GM12878 (cell line): ENCODE measurements at regions not wholly inside any gene's neighbourhood (a gene's known extent, or its start where the extent isn't known, plus 50 kb on each side); places are given as distances from the start of the nearest gene placed in this dataset.

Experiments used
- ATF7 ChIP-seq: fragments of 450-650 bp; IDR thresholded peaks from 2 replicates; pipeline ENCODE4 v1.6.1; 2016; ENCODE audit warnings: low read depth, mild to moderate bottlenecking
- CREM ChIP-seq: IDR thresholded peaks from 2 replicates; pipeline ENCODE4 v1.6.1; 2014; ENCODE audit warnings: antibody characterized with exemption, low read depth
- EGR1 ChIP-seq, 2 experiments: IDR thresholded peaks; 1 replicate in 1 of 2; 2 replicates in 1 of 2; pipeline ENCODE4 v1.6.1; 2011 to 2012; ENCODE audit warnings: low read depth in 2 of 2, low read length in 2 of 2, borderline replicate concordance in 1 of 2, mild to moderate bottlenecking in 1 of 2, moderate library complexity in 1 of 2
- EP300 ChIP-seq, 2 experiments: fragments of 150-350 bp in 1 of 2; IDR thresholded peaks; 2 replicates each; pipeline ENCODE4 v1.6.1; 2011 to 2012; ENCODE audit warnings: low read depth in 2 of 2, low read length in 2 of 2, borderline replicate concordance in 1 of 2, improper control_type of control experiment in 1 of 2, inconsistent platforms in 1 of 2; ENCODE audit not compliant: control insufficient read depth in 1 of 2
- FOXM1 ChIP-seq: IDR thresholded peaks from 2 replicates; pipeline ENCODE4 v1.6.1; 2012; ENCODE audit warnings: low read depth, mild to moderate bottlenecking, inconsistent platforms, low read length, moderate library complexity
- POLR2A ChIP-seq: IDR thresholded peaks from 2 replicates; pipeline ENCODE4 v1.6.1; 2011; ENCODE audit warnings: low read depth, mild to moderate bottlenecking, low read length
- RUNX3 ChIP-seq: IDR thresholded peaks from 2 replicates; pipeline ENCODE4 v1.6.1; 2012; ENCODE audit warnings: low read length, inconsistent platforms
- SP1 ChIP-seq: IDR thresholded peaks from one replicate; pipeline ENCODE4 v1.6.1; 2011; ENCODE audit warnings: low read depth, low read length
- SPI1 ChIP-seq: IDR thresholded peaks from 2 replicates; pipeline ENCODE4 v1.6.1; 2011; ENCODE audit warnings: low read depth, mild to moderate bottlenecking, low read length, moderate library complexity, borderline replicate concordance; ENCODE audit not compliant: insufficient read depth
- SUZ12 ChIP-seq: fragments of 200-600 bp; sonication (generic); IDR thresholded peaks from one replicate; pipeline ENCODE4 v1.6.1; 2018; ENCODE audit warnings: antibody characterized with exemption, mild to moderate bottlenecking; ENCODE audit not compliant: unreplicated experiment
- TF ChIP-seq, protein P1 (sequence below), 3 experiments: IDR thresholded peaks in 2 of 3; conservative IDR thresholded peaks in 1 of 3; 2 replicates each; pipeline ENCODE4 v1.5.1; 2011; ENCODE audit warnings: low read depth in 3 of 3, low read length in 3 of 3, mild to moderate bottlenecking in 3 of 3, control low read depth in 2 of 3, moderate library complexity in 2 of 3, inconsistent platforms in 1 of 3, mixed read lengths in 1 of 3; ENCODE audit not compliant: control insufficient read depth in 2 of 3, insufficient read depth in 1 of 3; ENCODE audit errors: extremely low read depth in 1 of 3

DNA sequence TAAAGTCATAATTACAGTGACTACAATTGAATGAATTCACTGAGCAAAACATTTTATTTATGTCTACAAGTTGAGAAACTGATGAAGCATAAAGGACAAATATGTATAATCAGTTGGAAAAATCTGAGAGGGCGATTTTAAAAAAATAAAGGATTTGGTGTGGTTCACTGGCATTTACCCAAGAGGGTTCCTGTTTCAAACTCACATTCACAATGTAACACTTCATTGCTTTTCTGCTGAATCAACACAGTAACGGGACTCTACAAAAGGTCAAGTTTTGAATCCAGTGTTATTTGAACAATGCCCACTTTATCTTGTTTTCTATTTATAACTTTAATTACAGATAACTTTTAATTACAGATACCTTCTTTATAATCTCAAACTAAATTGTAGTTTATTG lies 138.6 kb downstream of the NUDT12 start:
- TF ChIP-seq EP300 (IDR thresholded peaks at IDR 0.05; ENCODE audit: borderline replicate concordance in 1 of 2, control insufficient read depth in 1 of 2, low read depth in 2 of 2, low read length in 2 of 2) (no peak), SUZ12 (no peak), POLR2A (no peak), SP1 (no peak), CREM (no peak), EGR1 (IDR thresholded peaks at IDR 0.05; ENCODE audit: borderline replicate concordance in 1 of 2, low read depth in 2 of 2, low read length in 2 of 2) (no peak), SPI1 (no peak), FOXM1 (no peak), ATF7 (no peak), RUNX3 (no peak)
- TF ChIP-seq, protein P1, sequence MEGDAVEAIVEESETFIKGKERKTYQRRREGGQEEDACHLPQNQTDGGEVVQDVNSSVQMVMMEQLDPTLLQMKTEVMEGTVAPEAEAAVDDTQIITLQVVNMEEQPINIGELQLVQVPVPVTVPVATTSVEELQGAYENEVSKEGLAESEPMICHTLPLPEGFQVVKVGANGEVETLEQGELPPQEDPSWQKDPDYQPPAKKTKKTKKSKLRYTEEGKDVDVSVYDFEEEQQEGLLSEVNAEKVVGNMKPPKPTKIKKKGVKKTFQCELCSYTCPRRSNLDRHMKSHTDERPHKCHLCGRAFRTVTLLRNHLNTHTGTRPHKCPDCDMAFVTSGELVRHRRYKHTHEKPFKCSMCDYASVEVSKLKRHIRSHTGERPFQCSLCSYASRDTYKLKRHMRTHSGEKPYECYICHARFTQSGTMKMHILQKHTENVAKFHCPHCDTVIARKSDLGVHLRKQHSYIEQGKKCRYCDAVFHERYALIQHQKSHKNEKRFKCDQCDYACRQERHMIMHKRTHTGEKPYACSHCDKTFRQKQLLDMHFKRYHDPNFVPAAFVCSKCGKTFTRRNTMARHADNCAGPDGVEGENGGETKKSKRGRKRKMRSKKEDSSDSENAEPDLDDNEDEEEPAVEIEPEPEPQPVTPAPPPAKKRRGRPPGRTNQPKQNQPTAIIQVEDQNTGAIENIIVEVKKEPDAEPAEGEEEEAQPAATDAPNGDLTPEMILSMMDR (IDR thresholded peaks at IDR 0.05 in 2 of 3, conservative IDR thresholded peaks at IDR 0.05 in 1 of 3; ENCODE audit: control insufficient read depth in 2 of 3, extremely low read depth in 1 of 3, insufficient read depth in 1 of 3, low read depth in 3 of 3, low read length in 3 of 3): no peak
